Activated CD4-positive, alpha-beta T cell treated with anti-CD3 and anti-CD28 coated beads, Interleukin-2, Interleukin-6, amounts not matched to agents 100 ng/mL and 50 ng/mL, durations not matched to agents 16 hours and 8 hours (primary cell): ENCODE measurements at regions not wholly inside any gene's neighbourhood (a gene's known extent, or its start where the extent isn't known, plus 50 kb on each side); places are given as distances from the start of the nearest gene placed in this dataset.

Source experiments
- DNase-seq: peaks from one replicate; pipeline ENCODE4 v3.0.0-alpha.2; 2020

GRCh38 chr20:57838670-57839151 is 128.9 kb upstream of the PMEPA1 start:
- DNase-seq = no peak

GRCh38 chr20:57837208-57838035 is 127.6 kb upstream of the PMEPA1 start:
- DNase-seq = no peak

- DNase-seq = no peak
These were observed 126.0 kb upstream of the PMEPA1 start for GRCh38 chr20:57835588-57836455.

GRCh38 chr20:57835074-57835452 is 125.2 kb upstream of the PMEPA1 start:
- no peak for DNase-seq

- DNase-seq = no peak
These were observed 124.7 kb upstream of the PMEPA1 start for GRCh38 chr20:57834306-57835073.

- no peak for DNase-seq
These were observed 122.3 kb upstream of the PMEPA1 start for GRCh38 chr20:57831993-57832585.

GRCh38 chr20:57831326-57831992 is 121.6 kb upstream of the PMEPA1 start:
- no peak for DNase-seq

- no peak for DNase-seq
These were observed 120.7 kb upstream of the PMEPA1 start for GRCh38 chr20:57830515-57830895.

- DNase-seq = no peak
These were observed 120.1 kb upstream of the PMEPA1 start for GRCh38 chr20:57829805-57830514.

GRCh38 chr20:57829336-57829735 is 119.5 kb upstream of the PMEPA1 start:
- no peak for DNase-seq

GRCh38 chr20:57828696-57829095 is 118.9 kb upstream of the PMEPA1 start:
- DNase-seq = no peak

- no peak for DNase-seq
These were observed 117.0 kb upstream of the PMEPA1 start for GRCh38 chr20:57826666-57827287.

GRCh38 chr20:57824909-57825308 is 115.1 kb upstream of the PMEPA1 start:
- no peak for DNase-seq

- no peak for DNase-seq
These were observed 112.1 kb upstream of the PMEPA1 start for GRCh38 chr20:57821935-57822334.

- DNase-seq = no peak
These were observed 110.0 kb upstream of the PMEPA1 start for GRCh38 chr20:57819691-57820380.

GRCh38 chr20:57819291-57819690 is 109.5 kb upstream of the PMEPA1 start:
- DNase-seq = no peak

GRCh38 chr20:57818418-57819181 is 108.8 kb upstream of the PMEPA1 start:
- no peak for DNase-seq

GRCh38 chr20:57815405-57815804 is 105.6 kb upstream of the PMEPA1 start:
- DNase-seq = no peak

- DNase-seq = no peak
These were observed 104.7 kb upstream of the PMEPA1 start for GRCh38 chr20:57814529-57814928.
